Activated CD4-positive, alpha-beta T cell treated with anti-CD3 and anti-CD28 coated beads, Interleukin-2, amount 50 U/mL, for 4 hours (primary cell): ENCODE measurements at regions not wholly inside any gene's neighbourhood (a gene's known extent, or its start where the extent isn't known, plus 50 kb on each side); places are given as distances from the start of the nearest gene placed in this dataset.
"Not testable (repeated sequence)": the region's sequence is repeated elsewhere in the genome, so short reads cannot be mapped to it uniquely, and the experiment has no call there.

Experiments
- DNase-seq, 2 experiments: peaks; one replicate each; pipeline ENCODE4 v3.0.0-alpha.2; 2020

DNA sequence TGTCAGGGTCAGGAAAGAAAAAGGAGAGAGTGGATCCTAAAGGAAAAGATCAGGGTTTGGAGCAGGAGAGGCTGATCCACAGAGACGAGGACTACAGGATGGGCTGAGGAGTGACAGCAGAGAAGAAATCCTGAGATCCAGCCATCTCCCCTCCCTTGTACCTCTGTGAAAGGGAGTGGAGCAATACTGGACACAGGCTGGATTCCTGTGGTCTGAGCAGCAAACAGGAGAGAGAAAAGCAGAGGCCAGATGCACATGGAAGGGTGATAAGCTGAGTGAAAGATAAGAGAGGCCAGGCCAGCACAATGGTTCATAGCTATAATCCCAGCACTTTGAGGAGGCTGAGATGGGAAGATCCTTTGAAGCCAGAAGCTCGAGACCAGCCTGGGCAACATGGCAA lies 472.1 kb upstream of the TSHZ3 start:
- no peak for DNase-seq

DNA sequence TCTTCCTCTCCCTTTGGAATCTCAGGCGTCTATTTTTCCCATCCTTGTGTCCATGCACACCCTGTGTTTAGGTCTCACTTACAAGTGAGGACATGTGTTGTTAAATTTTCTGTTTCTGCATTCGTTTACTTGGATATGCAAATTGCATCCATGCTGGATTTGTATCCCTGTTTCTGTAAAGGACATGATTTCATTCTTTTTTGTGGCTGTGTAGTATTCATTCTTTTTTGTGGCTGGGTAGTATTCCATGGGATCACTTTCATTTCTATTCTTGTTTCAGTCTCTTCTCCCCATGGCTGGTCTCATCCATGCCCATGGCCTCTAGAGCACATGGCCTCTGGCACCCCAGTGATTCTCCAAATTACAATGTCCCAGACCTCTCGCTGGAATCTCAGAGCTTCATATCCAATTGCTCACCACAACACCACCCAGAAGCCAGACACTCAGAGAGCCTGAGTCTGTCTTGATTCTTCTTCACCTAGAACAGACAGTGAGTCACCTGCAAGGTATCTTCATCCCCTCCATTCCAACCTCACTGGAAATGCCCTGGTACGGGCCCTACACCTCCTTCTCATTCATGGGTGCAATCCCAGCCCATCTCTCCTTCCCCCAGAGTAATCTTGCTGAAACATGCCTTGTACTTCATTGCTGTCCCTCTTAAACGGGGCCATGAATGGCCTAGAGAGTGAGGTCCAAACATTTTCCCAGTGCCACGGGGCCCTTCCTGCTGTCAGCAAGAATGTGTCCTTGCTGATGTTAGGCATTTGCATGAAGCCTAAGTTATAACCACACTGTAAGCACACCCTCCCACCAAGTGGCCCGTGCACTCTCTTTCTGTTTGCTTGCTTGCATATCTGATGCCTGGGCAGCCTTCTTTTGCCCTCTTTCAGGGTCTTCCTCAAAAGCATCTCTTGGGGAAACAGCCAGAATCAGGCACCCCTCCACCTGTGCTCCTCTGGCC lies 476.2 kb upstream of the TSHZ3 start:
- no peak for DNase-seq

DNA sequence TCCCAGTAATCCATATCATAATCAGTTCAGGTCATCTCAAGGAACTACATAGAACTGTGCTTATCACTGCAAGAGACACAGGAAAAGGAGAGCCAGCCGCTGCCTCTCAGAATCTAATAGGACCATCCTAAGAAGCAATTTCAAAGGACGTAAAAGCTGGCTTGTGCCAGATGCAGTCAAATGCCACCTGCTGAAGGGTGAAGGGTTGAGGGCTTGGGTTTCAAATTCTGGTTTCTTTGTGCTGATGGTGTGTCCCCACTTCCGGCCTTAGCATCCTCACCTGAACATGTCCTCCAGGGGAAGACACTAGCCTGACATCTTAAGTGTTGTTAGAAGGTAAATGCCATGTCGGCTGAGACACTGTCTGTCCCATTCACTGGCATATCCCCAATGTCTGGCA lies 477.1 kb upstream of the TSHZ3 start:
- DNase-seq, result no peak

DNA sequence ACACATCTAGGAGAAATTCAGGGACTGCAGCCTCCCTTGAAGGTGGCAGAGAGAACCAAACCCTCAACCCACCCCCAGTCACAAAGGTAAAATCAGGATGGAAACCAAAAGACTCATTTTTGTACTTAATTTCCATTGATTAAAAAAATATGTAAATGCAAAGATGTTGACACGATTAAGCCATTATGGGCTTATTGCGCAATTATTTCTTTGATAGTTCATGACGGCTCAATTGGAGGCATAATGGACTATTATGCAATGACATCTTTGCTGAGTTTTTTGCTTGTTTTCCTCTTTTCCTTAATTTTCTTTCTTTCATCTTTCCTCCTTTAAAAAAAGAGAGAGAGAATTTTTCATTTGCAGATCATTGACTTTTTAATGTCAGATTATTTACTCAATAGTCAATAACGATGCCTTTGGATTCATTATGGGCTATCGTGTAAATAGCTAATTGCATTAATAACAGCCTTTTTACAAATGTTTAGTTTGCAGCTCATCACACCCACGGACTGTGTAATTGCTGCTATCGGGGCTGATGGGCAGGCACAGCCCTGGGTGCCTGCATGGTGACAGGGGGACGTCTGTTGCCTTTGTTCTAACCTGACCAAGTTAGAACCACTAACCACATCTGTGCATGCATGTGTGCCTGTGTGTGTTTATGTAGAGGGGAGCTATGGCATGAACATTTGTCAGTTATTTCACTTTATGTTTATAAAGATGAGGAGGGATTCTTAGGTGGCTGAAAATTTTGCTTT lies 482.4 kb upstream of the TSHZ3 start:
- DNase-seq, result no peak

DNA sequence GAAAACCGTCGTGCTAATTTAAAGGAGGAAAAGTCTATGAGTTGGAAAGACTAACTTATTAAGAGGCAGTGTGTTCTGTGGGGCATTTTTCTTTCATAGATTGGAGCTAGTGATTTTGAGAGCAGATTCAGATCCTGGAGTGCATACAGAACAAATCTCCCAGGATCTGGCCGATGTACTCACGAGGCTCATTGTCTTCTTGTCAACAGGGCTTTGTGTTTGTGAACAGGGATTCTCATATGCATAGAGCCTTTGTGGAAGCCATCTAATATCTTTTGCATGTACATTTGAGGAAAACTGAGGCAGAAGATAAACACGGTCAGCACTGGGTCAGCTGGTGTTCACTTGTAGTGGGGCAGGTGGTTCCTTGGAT lies 482.9 kb upstream of the TSHZ3 start:
- no peak for DNase-seq

DNA sequence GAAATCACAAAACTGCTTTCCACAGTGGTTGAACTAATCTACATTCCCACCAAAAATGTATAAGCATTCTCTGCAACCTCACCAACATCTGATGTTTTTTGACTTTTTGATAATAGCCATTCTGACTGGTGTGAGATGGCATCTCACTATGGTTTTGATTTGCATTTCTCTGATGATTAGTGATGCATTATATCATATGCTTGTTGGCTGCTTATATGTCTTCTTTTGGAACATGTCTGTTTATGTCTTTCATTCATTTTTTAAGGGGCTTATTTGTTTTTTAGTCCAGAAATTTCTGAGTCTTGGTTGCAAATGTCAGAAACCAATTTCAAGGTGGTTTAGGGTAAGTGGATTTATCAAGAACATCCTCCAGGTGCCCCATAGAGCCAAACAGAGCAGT lies 484.8 kb upstream of the TSHZ3 start:
- no peak for DNase-seq

DNA sequence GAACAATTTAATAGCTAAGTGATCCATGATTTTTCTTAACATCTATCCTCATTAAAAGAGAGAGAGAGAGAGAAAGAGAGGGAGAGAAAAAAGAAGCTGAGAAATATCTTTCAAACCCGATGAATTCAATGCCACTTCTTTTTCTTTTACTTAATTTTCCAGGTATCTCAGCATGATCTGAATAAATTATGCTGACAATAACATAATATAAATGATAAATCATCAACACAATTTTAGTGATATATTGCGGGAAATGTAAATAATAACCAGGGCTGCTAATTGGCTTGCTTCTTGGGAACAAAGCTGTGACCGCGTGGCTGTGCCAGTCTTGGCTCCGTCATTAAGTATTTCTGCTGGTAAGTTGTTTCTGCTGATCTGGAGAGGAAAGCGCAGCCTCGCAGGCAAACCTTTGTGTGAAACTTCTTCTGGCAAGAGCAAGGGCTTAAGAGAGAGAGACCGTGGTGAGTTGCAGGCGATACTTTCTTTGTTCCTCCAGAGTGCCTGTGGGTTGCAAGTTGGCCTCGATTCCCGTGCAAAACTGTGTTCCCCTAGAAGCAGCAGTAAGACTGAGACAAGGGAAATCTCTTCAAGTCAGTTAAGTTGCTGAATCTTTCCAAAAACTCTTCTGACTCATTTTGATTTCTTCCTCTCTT lies 489.1 kb upstream of the TSHZ3 start:
- DNase-seq, result no peak

DNA sequence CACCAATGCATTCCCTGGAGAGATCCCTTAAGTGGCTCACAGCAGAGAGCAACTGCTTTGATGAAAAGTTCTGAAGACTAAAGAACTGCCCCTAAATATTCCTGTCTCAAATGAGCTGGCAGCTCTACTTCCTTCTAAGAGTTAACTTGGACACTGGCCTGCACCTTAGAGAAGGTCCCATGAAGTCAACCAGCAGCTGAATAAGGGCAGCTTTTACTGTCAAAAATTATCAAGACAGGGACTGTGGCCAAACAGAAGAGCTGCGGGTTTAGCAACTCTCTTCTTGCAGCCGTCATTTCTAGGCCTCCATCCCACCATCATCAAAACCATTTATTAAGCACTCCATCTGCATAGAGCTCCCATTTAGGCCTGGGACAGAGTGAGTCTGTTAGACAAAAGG lies 491.1 kb upstream of the TSHZ3 start:
- no peak for DNase-seq

DNA sequence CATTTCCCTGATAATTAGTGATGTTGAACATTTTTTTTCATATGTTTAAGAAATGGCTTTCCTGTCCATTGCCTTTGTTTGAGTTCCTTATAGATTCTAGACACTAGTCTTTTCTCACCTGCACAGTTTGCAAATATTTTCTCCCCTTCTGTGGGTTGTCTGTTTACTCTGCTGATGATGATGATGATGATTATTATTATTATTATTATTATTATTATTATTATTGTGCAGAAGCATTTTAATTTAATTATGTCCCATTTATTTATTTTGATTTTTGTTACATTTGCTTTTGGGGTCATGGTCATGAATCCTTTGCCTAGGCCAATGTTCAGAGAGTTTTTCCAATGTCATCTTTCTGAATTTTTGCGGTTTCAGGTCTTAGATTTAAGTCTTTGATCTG lies 492.5 kb upstream of the TSHZ3 start:
- DNase-seq, result no peak

DNA sequence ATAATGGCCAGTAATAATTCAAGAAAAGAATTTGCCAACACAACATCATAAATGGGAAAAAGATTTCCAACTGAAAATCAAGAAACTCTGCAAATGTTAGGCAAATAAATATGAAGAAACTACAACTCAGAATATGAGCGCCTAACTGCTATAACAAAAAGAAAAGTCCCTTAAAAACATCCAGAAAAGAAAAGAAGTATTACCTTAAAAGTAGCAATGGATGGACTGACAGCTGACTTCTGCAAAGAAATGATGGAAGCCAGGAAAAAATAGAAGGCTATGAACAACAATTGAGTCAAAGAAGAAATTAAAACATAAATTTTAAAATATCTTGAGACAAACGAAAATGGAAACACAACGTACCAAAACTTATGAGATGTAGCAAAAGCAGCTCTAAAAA lies 482.3 kb upstream of the ZNF507 start:
- no peak for DNase-seq

DNA sequence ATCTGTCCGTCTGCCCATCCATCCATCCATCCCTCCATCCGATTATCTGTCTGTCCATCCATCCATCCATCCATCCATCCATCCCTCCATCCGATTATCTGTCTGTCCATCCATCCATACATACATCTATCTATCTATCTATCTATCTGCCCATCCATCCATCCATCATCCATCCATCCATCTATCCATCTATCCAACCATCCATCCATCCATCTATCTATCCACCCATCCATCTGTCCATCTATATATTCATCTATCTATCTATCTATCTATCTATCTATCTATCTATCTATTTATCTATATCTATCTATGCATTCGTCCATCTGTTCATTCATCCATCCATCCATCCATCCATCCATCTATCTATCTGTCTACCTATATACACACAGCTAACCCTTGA lies 471.1 kb upstream of the ZNF507 start:
- no peak for DNase-seq

DNA sequence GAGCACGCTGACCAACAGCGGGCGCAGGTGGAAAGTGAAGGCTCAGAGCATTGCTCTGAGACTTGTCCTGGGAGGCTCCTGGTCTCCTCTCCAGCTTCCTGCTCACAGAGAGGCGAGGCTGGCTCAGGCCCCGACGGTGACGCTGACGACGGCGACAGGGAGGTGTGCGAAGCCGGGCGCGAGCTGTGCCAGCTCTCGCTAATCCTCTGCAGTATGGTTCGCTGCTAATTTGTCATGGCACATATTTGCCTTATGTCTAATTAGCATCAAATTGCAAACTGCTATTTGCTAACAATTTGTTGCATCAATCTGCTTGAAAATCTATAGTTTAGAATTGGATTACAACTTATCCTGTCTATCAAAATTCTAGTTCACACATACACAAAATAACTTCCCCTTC lies 469.8 kb upstream of the ZNF507 start:
- DNase-seq, result no peak

DNA sequence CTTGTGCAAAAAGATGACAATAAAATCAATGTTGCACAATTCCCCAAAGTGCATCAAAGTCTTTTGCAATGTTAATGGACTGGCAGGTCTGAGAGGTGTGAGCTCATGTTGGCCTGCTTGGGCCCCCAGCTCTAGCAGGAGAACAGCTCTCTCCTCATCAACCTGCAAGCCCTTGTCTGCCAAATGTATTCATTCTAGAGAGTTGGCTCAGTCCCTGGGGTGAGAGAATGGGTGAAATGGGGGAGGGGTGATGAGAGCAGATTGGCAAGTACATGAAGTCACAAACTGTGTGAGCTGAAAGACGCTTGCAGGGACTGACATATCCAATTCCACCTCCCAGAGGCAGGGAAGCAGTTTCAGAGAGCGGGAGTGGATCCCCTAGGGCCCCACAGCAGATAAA lies 465.1 kb upstream of the ZNF507 start:
- no peak for DNase-seq

DNA sequence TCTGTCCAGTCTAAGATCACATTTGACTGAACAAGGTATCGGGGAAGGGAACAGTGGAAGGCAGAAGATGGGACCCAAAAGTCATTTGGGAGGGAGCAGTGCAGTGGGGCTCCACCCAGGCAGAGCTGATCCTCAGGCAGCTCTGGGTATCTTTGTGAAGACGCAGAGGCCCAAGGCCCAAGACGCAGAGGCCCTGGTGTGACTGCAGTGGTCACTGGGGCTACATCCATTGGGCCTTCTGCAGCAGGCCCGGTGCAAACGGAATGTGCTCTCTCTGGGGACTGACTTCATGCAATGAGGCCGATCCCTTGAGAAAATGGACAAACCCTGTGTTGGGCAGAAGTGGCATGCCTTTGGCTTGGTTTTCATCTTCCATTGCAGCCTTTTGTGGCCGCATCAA lies 463.4 kb upstream of the ZNF507 start:
- DNase-seq, result no peak

DNA sequence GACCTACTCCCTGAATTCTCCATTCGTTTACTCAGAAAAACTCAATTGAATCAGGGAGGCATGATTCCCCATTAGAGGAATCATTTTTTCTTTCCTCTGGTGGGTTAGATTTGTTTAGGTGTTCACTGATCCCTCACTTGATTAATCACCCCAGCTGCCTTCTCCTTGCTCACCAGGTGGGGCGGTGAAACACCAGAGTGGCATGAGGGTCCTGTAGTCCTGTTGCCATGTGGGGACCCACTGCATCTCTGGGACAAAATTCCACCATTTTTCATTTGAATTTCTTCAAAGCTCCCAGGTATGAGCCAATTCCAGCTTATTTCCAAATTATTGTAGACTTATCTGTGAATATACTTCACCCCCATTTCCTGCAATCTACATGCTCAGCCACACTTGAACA lies 462.7 kb upstream of the ZNF507 start:
- no peak for DNase-seq

DNA sequence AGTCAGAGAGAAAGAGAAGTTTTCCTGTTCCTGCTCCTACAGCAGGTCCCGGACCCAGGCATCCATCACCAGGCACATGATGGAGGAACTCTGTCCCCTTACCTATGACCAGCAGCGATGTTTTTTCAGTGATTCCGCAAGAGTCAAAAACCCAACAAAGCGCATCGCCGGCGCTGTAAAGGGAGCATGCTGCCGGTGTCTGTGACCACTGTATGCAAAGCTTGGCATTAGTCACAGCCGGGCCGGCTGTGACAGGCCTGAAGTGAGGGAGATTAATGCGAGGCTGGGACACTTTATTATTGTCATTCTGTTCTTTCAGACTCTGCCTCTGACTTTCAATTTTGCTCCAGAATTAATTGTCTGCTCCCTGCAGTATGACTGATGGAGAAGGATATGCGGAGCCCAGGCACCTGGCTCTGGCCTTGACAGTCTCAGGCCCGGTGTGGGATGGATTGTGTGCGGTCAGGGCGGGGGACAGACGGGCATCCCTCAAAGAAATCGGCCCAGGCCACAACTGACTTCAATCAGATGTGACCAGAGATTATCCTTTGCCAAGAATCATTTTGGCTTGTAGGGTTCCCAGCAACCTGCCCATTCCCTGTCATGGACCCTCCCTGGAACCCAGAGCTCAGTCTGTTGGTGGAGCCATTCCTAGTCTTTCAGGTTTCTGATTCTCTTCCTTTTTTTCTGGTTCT lies 462.0 kb upstream of the ZNF507 start:
- no peak for DNase-seq

DNA sequence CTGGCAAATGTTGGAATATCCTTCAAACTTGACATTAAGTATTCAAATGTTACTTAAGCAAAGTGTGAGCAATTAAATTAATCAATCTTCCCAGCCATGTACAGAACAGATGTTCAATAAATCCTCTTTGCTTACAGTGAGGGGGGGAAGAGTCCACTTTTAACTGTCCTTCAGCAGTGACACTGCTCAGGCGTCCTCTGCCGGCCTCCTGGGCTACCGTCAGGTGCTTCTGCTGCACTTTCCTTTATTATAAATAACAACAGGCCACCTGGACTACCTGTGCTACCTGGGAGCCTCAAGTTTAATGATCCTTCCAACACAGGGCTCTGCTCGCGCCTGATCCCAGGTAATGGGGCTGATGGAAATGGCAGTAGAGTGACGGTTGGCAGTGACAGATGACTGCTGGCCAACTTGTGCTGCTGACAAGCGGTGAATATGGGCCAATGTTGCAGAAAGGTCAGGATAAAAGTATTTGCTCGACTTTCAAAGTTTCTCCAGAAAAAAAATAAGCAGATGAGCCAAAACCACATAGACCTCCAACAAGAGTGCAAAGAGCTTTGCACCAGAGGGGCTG lies 460.0 kb upstream of the ZNF507 start:
- DNase-seq, result no peak

DNA sequence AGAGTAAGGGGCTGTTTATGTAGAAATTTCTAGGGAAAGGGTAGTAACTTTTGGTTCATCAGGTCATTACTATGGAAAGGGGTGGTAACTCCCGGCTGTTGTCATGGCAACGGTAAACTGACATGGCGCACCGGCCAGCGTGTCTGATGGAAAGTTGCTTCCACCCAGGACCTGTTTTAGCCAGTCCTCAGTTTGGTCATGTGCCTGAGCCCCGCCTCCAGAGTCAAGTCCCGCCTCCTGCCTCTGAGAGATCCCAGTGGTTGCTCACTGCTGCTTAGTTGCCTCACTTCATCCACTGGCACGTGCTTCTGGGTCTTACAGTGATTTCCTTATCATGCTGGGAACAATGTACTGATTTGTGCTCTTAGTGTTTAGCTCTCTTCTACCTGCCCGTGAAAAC lies 455.2 kb upstream of the ZNF507 start:
- DNase-seq, result no peak

DNA sequence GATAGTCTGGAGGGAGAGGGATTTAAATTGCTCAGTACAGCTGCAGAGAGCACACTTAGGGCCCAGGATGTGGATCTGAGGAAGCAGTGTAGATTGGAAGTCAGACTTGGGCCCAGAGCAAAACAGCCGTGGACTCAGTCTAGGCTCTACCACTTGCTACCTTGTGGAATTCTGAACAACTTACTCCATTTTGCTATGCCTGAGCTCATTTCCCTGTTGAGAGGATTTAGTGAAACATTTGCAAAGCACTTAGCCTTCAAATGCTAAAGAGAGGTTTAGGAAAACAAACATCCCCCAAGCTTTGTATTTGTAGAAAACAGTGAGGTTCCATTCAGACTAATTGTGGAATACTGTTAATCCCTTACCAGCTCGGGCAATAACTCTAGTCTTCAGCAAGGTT lies 453.4 kb upstream of the ZNF507 start:
- no peak for DNase-seq

DNA sequence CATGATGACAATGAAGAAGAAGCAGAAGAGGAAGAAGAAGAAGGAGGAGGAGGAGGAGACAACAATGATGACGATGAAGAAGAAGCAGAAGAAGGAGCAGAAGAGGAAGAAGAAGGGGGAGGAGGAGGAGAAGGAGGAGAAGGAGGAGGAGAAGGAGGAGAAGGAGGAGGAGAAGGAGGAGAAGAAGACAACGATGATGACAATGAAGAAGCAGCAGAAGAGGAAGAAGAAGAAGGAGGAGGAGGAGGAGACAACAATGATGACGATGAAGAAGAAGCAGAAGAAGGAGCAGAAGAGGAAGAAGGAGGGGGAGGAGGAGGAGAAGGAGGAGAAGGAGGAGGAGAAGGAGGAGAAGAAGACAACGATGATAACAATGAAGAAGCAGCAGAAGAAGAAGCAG lies 451.9 kb upstream of the ZNF507 start:
- not testable (repeated sequence) for DNase-seq

DNA sequence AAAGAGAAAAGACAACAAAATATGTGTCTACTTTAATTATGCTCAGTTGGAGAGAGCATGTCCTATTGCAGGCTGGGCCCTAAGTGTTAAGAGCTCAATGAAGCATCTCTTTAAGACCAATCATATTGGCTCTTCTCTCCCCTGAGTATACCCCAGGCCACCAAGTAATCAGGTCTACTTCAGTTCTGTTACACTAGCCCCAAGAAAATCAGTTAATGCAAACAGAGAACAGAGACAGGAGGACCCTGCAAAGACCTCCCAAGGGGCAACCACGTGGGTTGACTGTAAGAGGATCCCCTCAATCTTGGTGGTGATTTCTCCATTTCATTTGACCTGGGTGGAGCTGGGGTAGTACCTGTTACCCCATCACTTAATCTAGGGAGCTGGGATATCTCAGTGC lies 451.0 kb upstream of the ZNF507 start:
- no peak for DNase-seq

DNA sequence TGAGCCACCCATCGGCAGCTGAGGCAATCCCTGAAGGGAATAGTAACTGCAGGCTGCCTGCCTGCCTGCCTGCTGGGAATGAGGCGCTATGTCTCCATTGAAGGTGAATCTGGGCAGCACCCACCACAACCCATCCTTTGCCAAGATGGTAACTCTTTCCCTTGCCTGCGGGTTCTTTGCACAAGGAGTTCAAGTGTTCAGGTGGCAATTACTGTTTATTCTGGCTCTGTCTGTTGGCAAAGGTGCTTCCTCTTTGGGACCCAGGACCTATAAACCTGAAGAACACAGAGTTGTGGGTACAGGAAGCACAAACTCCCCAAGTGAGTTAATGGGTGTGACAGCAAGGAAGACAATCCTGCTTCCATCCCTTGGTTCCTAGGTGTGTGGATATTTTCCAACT lies 448.1 kb upstream of the ZNF507 start:
- no peak for DNase-seq

DNA sequence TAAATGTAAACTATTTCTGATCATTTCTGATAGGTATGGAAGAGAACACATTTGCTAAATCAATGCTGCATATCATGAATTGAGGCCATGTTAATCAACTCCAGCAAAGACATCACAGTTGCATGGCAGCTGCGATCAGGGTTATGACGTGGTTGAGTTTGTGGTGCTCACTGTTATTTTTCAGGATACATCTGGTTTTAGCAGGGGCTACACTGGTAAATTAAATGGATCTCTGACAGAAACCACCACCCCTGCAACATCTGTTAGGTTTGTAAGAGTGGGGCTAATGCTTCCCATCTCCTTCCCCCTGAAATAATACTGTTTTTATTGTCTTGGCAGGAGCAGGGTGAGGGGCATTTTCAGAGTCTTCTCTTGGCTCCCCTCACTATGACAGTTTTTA lies 444.4 kb upstream of the ZNF507 start:
- DNase-seq, result no peak
